ENCODE measurements at regions not wholly inside any gene's neighbourhood (a gene's known extent, or its start where the extent isn't known, plus 50 kb on each side); places are given as distances from the start of the nearest gene placed in this dataset.
"Not testable (repeated sequence)": the region's sequence is repeated elsewhere in the genome, so short reads cannot be mapped to it uniquely, and the experiment has no call there.

- whole genome bisulfite sequencing, 2 donors = 54 to 84% methylated on average over 3 of the region's 3 CpGs
- TF ChIP-seq CTCF (IDR thresholded peaks at IDR 0.05) (no peak), POLR2A (IDR thresholded peaks at IDR 0.05) (no peak)
- intact Hi-C loops (cut with DNase I; ENCODE audit: low total_unique reads) = loop anchor here (5.0 kb wide), 1 partner anchor 1058 kb away; no protein-coding TSS in a partner anchor
- H3K4me3 ChIP-seq (ENCODE audit: low read depth, poor library complexity, severe bottlenecking) = no peak overlapping the region
- DNase-seq (ENCODE audit: low spot score in 2 of 2) = no peak
Observed at GRCh38 chr3:34668915-34669314, 870.5 kb downstream of the PDCD6IP start.

GRCh38 chr3:34669490-34669889 lies 871.1 kb downstream of the PDCD6IP start:
- no peak for TF ChIP-seq POLR2A (IDR thresholded peaks at IDR 0.05)
- intact Hi-C loops (cut with DNase I; ENCODE audit: low total_unique reads) = loop anchor here (5.0 kb wide), 1 partner anchor 1058 kb away; no protein-coding TSS in a partner anchor
- 60 to 88% methylated on average over 3 of the region's 3 CpGs for WGBS, 2 donors
- no peak for DNase-seq (ENCODE audit: low spot score in 2 of 2)
- H3K4me3 ChIP-seq (ENCODE audit: low read depth, poor library complexity, severe bottlenecking) = no peak overlapping the region

GRCh38 chr3:34675383-34676120 lies 877.1 kb downstream of the PDCD6IP start:
- H3K4me3 ChIP-seq (ENCODE audit: low read depth, poor library complexity, severe bottlenecking) = no peak overlapping the region
- intact Hi-C loops (cut with DNase I; ENCODE audit: low total_unique reads) = no loop called here
- no peak for TF ChIP-seq POLR2A (IDR thresholded peaks at IDR 0.05)
- TF ChIP-seq CTCF (IDR thresholded peaks at IDR 0.05) = no peak
- no peak for DNase-seq (ENCODE audit: low spot score in 2 of 2)
- 58 to 64% methylated on average over 2 of the region's 2 CpGs for WGBS, 2 donors

GRCh38 chr3:34676436-34676835 lies 878.0 kb downstream of the PDCD6IP start:
- intact Hi-C loops (cut with DNase I; ENCODE audit: low total_unique reads) = no loop called here
- TF ChIP-seq CTCF (IDR thresholded peaks at IDR 0.05) (no peak), POLR2A (IDR thresholded peaks at IDR 0.05) (no peak)
- DNase-seq (ENCODE audit: low spot score in 2 of 2) = no peak
- WGBS, 2 donors = 69 to 79% methylated on average over 3 of the region's 3 CpGs
- H3K4me3 ChIP-seq (ENCODE audit: low read depth, poor library complexity, severe bottlenecking) = no peak overlapping the region

- intact Hi-C loops (cut with DNase I; ENCODE audit: low total_unique reads) = no loop called here
- no peak for DNase-seq (ENCODE audit: low spot score in 2 of 2)
- H3K4me3 ChIP-seq (ENCODE audit: low read depth, poor library complexity, severe bottlenecking) = no peak overlapping the region
- TF ChIP-seq POLR2A (IDR thresholded peaks at IDR 0.05) (no peak), CTCF (IDR thresholded peaks at IDR 0.05) (no peak)
Observed at GRCh38 chr3:34678575-34678974, 880.1 kb downstream of the PDCD6IP start.

- H3K4me3 ChIP-seq (ENCODE audit: low read depth, poor library complexity, severe bottlenecking); DNase-seq (ENCODE audit: low spot score in 2 of 2); intact Hi-C loops (cut with DNase I; ENCODE audit: low total_unique reads): not testable (repeated sequence)
- 76 to 80% methylated on average over 1 of the region's 1 CpG for WGBS, 2 donors
Observed at GRCh38 chr3:34679055-34679454, 880.6 kb downstream of the PDCD6IP start.

GRCh38 chr3:34683851-34684250 lies 885.4 kb downstream of the PDCD6IP start:
- 23 to 50% methylated on average over 4 of the region's 4 CpGs for WGBS, 2 donors
- DNase-seq (ENCODE audit: low spot score in 2 of 2) = no peak
- H3K4me3 ChIP-seq (ENCODE audit: low read depth, poor library complexity, severe bottlenecking) = no peak overlapping the region
- intact Hi-C loops (cut with DNase I; ENCODE audit: low total_unique reads) = no loop called here
- no peak for TF ChIP-seq CTCF (IDR thresholded peaks at IDR 0.05)
- no peak for TF ChIP-seq POLR2A (IDR thresholded peaks at IDR 0.05)

Data from lower leg skin (tissue), 4 donors.